Psoas muscle (tissue), 7 donors: ENCODE measurements at regions not wholly inside any gene's neighbourhood (a gene's known extent, or its start where the extent isn't known, plus 50 kb on each side); places are given as distances from the start of the nearest gene placed in this dataset.

Source experiments
- ATAC-seq, 4 donors: fragments of 200-7000 bp; cut with Tn5 transposase; one replicate each; pipeline ENCODE4 v1.9.1; 2020; ENCODE audit warnings: moderate library complexity in 3 of 4, mild to moderate bottlenecking in 2 of 4
- DNase-seq, 2 donors: peaks; one replicate each; pipeline ENCODE4 v3.0.0-alpha.2; 2020
- H3K27ac ChIP-seq: fragments of 200-600 bp; one replicate; pipeline ENCODE4 v1.8.0; 2022
- H3K27me3 ChIP-seq, 3 donors: fragments of 200-600 bp in 1 of 3; one replicate each; pipeline versions ENCODE4 v1.6.1 to v1.8.0; 2013 to 2022; ENCODE audit warnings: low read length in 2 of 3, mild to moderate bottlenecking in 2 of 3, moderate library complexity in 1 of 3; ENCODE audit not compliant: insufficient read depth in 3 of 3
- H3K36me3 ChIP-seq, 2 donors: fragments of 200-600 bp in 1 of 2; one replicate each; pipeline versions ENCODE4 v1.6.1 to v1.8.0; 2013 to 2022; ENCODE audit warnings: low read depth in 1 of 2, mild to moderate bottlenecking in 1 of 2, moderate library complexity in 1 of 2; ENCODE audit not compliant: insufficient read depth in 1 of 2
- H3K4me1 ChIP-seq: fragments of 200-600 bp; one replicate; pipeline ENCODE4 v1.8.0; 2022
- H3K4me3 ChIP-seq: fragments of 200-600 bp; one replicate; pipeline ENCODE4 v1.8.0; 2022; ENCODE audit warnings: mild to moderate bottlenecking
- H3K9me3 ChIP-seq: fragments of 200-600 bp; one replicate; pipeline ENCODE4 v1.8.0; 2022
- CTCF ChIP-seq: fragments of 200-600 bp; IDR thresholded peaks from one replicate; pipeline ENCODE4 v1.8.0; 2022; ENCODE audit warnings: antibody characterized with exemption
- WGBS, 3 donors: extraction: QIAGEN DNeasy Blood & Tissue Kit; methylation state at CpG; one replicate each; pipeline versions ENCODE4 v1.1.6 to v1.1.7; 2013; 5-methylcytosine and 5-hydroxymethylcytosine counted together
- intact Hi-C, 2 donors: fragments of 100-400 bp; cut with DNase I; formaldehyde crosslinking; loops; one replicate each; pipeline versions ENCODE4 v1.11.0 to v1.14.2; 2022
- donor health status: healthy with polysubstance abuse.
- donor health status: DM: no; HTN: no; CAD: no; lungs with moderate emphysema.
- donor health status: Bipolar disorder and iron deficiency.
- donor health status: healthy.
- donor health status: DM: yes; HTN: yes; CAD: no.
- donor health status: DM: no; HTN: no; CAD: no.
- donor health status: DM: yes; HTN: yes; CAD: no.

- WGBS, 3 donors = 31 to 56% (median 39%) methylated on average over 2 of the region's 2 CpGs
- intact Hi-C loops = no loop called here
- no peak for TF ChIP-seq CTCF
Observed at GRCh38 chr9:7454624-7455023, 345.0 kb downstream of the DMAC1 start.

GRCh38 chr9:7452378-7452777 lies 347.2 kb downstream of the DMAC1 start:
- no peak for TF ChIP-seq CTCF
- Histone ChIP-seq H3K36me3 (no peaks in the 10 kb centered on the region), H3K4me1 (no peaks in the 10 kb centered on the region), H3K27me3 (no peaks in the 10 kb centered on the region), H3K9me3 (no peaks in the 10 kb centered on the region), H3K4me3 (no peak overlapping the region), H3K27ac (no peak overlapping the region)
- 0 to 30% (median 0%) methylated on average over 1 of the region's 1 CpG for WGBS, 3 donors
- intact Hi-C loops = no loop called here
- ATAC-seq (no peak), DNase-seq (no peak)

More at GRCh38 chr9:7454624-7455023, 345.0 kb downstream of the DMAC1 start:
- no peaks in the 10 kb centered on the region for H3K36me3 ChIP-seq
- no peak overlapping the region for H3K4me3 ChIP-seq
- no peak overlapping the region for H3K27ac ChIP-seq
- ATAC-seq = no peak
- H3K27me3 ChIP-seq = no peaks in the 10 kb centered on the region
- H3K9me3 ChIP-seq = no peaks in the 10 kb centered on the region
- H3K4me1 ChIP-seq = no peaks in the 10 kb centered on the region
- no peak for DNase-seq

GRCh38 chr9:7451062-7451461 lies 348.5 kb downstream of the DMAC1 start:
- 54 to 61% (median 61%) methylated on average over 3 of the region's 3 CpGs for WGBS, 3 donors
- intact Hi-C loops = no loop called here

GRCh38 chr9:7443541-7443940 lies 356.0 kb downstream of the DMAC1 start:
- no peaks in the 10 kb centered on the region for H3K36me3 ChIP-seq
- H3K4me1 ChIP-seq = no peaks in the 10 kb centered on the region
- TF ChIP-seq CTCF = no peak
- no peaks in the 10 kb centered on the region for H3K27me3 ChIP-seq
- intact Hi-C loops = no loop called here
- no peak overlapping the region for H3K27ac ChIP-seq
- ATAC-seq (no peak), DNase-seq (no peak)
- 88 to 93% (median 89%) methylated on average over 1 of the region's 1 CpG for WGBS, 3 donors
- H3K4me3 ChIP-seq = no peak overlapping the region
- H3K9me3 ChIP-seq = no peaks in the 10 kb centered on the region

More at GRCh38 chr9:7451062-7451461, 348.5 kb downstream of the DMAC1 start:
- Histone ChIP-seq H3K36me3 (no peaks in the 10 kb centered on the region), H3K27me3 (no peaks in the 10 kb centered on the region), H3K4me1 (no peaks in the 10 kb centered on the region), H3K27ac (no peak overlapping the region), H3K9me3 (no peaks in the 10 kb centered on the region), H3K4me3 (no peak overlapping the region)
- no peak for TF ChIP-seq CTCF
- DNase-seq = no peak
- no peak for ATAC-seq

GRCh38 chr9:7439355-7439995 lies 360.1 kb downstream of the DMAC1 start:
- DNase-seq = no peak
- Histone ChIP-seq H3K36me3 (no peaks in the 10 kb centered on the region), H3K27ac (no peak overlapping the region), H3K4me3 (no peak overlapping the region), H3K4me1 (no peaks in the 10 kb centered on the region), H3K9me3 (no peaks in the 10 kb centered on the region), H3K27me3 (no peaks in the 10 kb centered on the region)
- no peak for TF ChIP-seq CTCF
- no peak for ATAC-seq
- intact Hi-C loops = loop anchor here in 1 of 2 donors (5.0 kb wide), 1 partner anchor 78 kb away; no protein-coding TSS in a partner anchor
